GM18909 (cell line): ENCODE measurements at regions not wholly inside any gene's neighbourhood (a gene's known extent, or its start where the extent isn't known, plus 50 kb on each side); places are given as distances from the start of the nearest gene placed in this dataset.

Experiments used
- ATAC-seq: cut with Tn5 transposase; IDR thresholded peaks from one replicate; pipeline ENCODE4 v1.9.1; 2021; ENCODE audit warnings: mild to moderate bottlenecking; ENCODE audit not compliant: unreplicated experiment, poor library complexity

GRCh38 chr1:4033713-4034112, 133.6 kb upstream of the C1orf174 start:
- no peak for ATAC-seq

GRCh38 chr1:4034318-4034887, 134.3 kb upstream of the C1orf174 start:
- ATAC-seq: no peak

DNA sequence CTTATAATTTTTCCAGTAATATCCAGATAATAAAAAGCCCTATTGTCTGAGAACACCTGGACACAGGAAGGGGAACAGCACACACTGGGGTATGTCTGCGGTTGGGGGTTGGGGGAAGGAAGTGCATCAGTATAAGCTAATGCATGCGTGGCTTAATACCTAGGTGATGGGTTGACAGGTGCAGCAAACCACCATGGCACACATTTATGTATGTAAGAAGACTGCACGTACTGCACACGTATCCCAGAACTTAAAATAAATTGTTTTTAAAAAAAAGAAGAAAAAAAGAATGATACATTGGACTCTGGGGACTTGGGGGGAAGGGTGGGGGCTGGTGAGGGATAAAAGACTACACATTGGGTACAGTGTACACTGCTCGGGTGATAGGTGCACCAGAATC, 144.9 kb upstream of the C1orf174 start:
- ATAC-seq: no peak

DNA sequence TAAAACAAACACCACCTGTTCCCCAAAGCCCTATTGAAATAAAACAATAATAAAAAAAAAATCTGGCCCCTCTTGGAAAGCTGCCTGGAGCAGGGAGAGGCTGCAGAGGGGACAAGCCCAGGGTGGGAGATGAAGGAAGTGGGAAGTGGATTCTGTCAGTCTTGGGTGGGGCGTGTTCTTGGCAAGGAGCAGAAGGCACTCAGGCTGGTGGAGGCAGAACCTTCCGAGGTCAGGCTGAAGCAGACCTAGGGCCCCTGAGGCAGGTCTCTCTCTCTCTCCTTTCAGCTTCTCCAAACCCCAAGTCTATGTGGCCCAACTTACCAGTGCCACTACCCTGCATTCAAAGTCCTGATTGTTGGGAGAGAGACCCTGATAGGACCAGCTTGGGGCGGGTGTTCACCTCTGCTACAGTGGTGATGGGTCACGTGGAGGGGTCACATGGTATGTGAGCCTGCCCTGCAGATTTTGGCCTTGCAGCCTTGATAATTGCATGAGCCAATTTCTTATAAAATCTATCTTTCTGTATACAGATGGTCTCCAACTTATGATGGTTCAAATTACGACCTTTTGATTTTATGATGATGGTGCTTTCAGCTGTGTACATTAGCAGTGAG, 145.4 kb upstream of the C1orf174 start:
- ATAC-seq: no peak

DNA sequence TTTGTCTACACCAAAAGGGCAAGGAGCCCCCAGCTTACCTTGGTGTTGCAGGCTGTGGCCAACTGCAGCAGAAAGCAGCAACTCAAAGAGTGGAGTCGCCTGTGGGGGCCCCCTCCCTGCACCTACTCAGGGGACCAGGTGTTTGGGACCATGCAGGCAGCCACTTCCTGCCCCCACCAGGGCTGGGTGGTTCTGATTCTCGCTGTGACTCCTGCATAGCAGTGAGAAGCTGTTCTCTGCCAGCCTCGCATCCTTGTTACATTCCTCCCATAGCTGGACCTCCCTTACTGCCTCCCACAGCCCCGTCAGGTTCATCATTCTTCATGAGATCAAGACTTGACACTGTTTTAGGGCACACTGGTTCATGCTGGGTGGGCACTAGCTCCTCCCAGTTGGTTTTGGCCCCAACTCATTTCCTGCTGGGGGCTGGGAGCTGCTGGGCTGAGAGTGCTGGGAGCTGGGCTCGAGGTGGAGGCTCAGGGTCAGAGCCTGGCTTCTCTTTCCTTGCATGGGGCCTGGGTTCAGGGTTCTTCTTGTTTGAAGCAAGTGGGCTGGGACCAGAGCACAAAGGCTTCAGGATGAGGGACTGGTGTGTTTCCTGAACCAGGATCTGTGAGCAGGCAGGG, 146.9 kb upstream of the C1orf174 start:
- ATAC-seq: no peak

DNA sequence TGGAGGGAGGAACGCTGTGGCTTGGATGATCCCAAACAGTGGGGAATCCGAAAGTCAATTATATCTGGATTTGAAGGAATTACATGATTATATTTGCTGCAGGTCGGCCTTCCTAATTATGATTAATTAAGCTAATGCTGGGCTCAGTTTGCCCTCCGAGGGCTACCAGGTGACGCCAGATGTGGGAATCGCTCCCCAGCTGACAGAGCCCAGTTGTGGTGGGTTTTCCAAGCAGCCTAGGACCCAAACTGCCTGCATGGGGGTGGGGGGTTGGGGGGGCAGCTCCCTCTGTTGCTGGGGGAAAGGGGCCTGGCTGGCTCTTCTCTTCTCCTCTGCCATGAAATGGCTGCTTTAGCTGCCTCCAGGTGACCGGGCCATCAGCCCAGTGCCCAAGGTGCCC, 147.6 kb upstream of the C1orf174 start:
- ATAC-seq: no peak

GRCh38 chr1:4048076-4048475, 148.0 kb upstream of the C1orf174 start:
- no peak for ATAC-seq

DNA sequence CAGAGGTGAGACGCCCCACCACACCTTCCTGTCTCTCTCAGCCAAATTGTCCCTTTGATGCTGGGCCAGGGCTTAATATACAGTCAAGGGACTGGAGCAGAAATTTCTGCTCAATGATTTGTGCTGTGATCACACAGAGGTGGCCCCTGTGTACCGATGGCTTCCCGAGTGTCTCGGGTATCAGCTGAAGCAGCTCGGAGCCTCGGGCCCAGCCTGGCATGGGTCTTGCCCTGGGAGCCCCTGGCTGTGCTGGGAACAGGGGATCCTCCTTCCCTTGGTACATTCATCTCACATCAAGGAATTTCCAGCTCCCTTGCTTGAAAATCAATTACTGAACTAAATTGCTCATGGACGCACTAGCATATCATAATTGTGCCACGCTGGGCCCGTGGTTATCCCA, 148.8 kb upstream of the C1orf174 start:
- no peak for ATAC-seq

GRCh38 chr1:4050998-4051397, 150.9 kb upstream of the C1orf174 start:
- no peak for ATAC-seq

DNA sequence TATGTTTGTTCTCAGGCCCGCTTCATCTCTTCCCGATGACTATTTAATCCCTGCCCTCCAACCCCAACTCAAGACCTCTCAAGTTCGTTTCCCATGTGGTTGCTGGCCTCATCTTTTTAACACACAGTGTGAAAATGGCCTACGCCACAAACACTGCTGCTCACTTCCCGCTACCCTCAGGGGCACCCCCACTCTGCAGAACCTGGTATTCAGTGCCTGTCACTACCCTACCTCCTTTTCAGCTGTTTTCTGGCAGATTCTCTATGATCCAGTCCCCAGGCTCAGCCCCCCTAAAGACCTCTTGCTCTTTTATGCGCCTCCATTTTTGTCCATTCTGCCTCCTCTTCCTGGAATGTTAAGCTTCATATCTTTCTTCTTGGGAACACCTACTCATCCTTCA, 152.6 kb upstream of the C1orf174 start:
- ATAC-seq: no peak

DNA sequence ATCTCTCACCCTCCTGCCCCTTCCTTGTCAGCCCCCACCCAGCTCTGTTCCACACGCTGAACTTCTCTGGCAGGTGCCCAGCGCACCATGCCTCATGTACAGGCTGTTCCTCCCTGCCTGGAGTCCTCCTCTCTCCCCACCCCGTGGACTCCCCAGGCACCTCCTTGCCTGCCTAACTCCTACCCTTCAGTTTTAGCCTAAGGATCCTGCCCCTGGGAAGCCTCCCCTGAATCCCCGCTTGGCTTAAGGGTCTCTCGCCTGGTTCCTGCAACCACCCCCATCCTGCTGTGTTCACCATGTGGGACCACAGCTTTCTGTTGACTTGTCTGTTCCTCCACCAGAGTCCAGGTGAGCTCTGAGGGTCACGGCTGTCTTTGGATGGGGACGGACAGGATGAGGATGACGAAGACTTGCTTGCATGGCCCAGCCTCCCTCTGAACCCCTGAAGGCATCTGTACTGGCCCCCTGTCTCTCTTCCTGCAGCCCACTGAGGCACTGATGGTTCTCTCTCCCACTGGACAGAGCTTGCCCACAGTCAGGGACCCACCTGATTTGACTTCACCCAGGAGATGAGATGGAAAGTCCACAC, 153.2 kb upstream of the C1orf174 start:
- no peak for ATAC-seq

DNA sequence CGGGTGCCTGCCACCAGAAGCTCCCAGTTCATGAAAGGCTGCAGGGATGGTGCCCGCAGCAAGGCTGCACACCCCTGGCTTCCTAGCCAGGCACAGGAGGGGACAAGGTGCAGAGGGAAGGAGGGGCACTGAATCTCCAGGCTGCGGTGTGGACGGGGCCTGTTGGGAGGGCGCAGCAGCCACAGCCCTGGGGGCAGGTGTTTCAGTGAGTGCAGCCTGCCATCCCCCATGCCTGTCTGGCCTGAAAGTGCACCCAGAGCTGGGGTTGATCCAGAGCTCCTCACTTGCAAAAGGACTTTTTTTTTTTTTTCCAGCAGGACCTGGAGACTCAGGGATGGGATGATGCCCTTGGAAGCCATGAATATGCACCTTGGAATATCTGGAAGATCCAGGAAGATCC, 153.7 kb upstream of the C1orf174 start:
- ATAC-seq: no peak

DNA sequence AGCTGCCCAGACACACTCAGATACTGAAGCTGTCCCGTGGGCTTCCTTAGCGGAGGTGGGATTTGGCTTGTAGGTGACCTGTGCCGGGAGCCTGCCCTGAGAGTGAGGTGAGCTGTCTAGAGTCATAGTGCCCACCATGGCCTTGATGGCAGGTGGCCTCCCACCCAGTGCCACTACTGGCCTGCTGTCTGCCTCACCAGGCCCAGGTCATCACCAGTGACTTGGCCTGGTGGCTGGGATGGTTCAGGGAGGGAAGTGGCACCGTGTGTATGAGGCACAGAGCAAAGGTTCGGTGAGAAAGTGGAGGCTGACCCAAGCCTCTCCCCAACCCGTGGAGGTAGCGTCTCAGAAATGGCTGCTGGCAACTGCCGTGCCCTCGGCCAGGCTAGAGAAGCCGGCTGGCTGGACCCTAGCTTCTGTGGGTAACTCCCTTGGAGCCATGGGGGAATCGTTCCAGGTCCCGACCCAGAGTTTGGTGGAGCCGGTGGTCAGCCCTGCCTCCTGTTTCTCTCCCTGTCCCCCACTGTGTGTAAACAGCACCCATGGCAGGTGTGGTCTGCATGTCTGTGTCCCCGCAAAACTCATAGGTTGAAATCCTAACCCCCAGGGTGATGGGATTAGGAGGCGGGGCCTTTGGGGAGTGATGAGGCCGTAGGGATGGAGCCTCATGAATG, 155.4 kb upstream of the C1orf174 start:
- no peak for ATAC-seq

GRCh38 chr1:4056422-4056821, 156.3 kb upstream of the C1orf174 start:
- ATAC-seq: no peak

DNA sequence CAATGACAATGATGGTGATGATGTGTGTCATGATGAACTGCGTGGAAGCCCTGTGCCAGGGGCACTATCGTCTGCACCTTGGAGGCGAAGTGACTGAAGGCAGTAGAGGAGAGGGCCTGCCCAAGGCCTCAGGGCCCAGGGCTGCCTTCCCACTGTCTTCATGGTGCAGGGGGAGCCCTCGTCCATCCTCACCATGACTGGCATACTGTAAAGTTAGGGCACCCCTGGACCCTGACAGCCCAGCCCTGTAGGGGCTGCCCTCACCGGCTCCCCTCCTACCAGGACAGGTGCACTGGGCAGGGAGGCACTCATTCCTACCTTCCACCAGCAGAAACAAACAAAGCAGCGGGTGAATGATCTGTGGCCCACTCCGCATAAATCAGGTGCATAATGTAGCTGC, 156.9 kb upstream of the C1orf174 start:
- no peak for ATAC-seq

GRCh38 chr1:4057603-4058002, 157.5 kb upstream of the C1orf174 start:
- ATAC-seq: no peak

- no peak for ATAC-seq
Measured at GRCh38 chr1:4058122-4058521, 158.1 kb upstream of the C1orf174 start.

DNA sequence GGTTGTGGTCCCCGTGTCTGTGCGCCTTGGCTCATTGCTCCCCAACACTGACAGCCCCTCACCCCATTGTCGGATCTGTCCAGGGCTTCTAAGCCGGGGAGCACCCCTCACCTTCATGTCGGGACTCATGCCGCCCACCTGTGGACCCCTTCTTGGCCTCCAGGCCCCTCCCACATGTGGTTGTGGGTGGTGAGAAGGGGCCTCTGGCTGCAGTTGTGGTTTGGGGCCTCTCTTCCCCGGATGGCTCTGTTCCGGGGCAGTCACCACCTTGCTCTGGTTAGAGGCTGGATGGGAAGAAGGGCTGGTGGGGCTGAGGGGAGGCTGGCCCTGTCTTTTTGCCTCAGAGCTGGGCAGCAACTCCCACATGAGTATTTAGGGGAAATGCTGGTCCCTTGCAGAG, 158.6 kb upstream of the C1orf174 start:
- ATAC-seq: no peak

DNA sequence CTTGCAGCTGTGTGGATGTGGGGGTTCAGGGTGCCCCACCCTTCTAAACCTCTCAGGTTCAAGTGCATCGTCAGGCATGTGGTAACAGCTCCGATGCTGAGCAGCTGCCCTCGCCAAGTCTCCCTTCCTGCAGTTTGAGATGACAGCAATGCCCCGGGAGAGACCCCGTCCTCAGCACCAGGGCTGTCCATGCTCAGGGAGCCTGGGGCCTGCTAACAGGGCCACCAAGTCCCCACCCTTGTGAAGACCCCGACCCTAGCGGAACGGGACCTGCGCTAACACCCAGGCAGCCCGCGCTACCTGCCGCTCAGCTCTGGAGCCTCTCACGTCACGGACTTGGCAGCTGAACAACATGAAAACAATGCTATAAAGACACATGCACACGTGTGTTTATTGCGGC, 159.2 kb upstream of the C1orf174 start:
- ATAC-seq: no peak

DNA sequence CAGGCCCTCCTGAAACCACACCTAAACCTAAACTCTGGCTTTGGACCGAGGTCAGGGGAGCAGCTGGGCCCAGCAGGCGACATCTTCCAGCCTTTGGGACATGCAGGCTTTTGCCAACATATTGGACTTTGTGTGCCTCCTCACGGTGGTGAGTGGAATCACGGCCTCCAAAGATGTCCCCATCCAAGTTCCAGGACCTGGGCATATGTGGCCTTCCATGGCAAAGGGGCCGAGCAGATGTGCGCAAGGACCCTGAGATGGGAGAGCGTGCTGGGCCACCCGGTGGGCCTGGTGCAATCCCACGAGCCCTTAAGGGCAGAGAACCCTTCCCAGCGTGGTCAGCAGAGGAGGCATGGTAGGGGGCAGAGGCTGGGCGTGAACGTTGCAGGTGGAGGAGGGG, 160.8 kb upstream of the C1orf174 start:
- no peak for ATAC-seq

DNA sequence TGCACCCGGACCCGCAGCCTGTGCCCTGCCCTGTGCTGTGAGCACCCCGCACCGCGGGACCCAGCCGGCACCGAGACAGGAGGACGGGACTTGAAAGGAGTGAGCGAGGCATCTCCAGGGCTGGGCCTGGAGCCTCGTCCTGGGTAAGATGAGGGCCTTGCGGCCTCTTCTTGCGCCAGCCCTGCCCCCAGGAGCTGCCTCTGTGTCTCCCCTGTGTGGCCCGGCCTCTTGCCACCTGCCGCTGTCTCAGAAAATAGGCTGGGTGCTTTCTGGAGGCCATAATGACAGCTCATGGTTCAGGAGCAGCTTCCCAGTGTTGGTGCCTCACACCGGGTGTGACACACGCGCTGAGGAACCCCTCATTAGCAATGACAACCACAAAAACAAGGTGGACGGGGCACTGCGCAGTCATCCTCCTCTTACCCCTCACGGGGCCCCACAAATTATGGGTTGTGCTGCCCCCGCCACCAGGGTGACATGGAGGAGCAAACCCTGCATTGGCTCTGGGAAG, 161.5 kb upstream of the C1orf174 start:
- no peak for ATAC-seq
